NT2/D1 (cell line): ENCODE measurements at regions not wholly inside any gene's neighbourhood (a gene's known extent, or its start where the extent isn't known, plus 50 kb on each side); places are given as distances from the start of the nearest gene placed in this dataset.

Experiments
- SUZ12 ChIP-seq: IDR thresholded peaks from 2 replicates; pipeline ENCODE4 v1.6.1; 2011; ENCODE audit not compliant: insufficient read length, insufficient read depth; ENCODE audit errors: extremely low read depth
- YY1 ChIP-seq: IDR thresholded peaks from 2 replicates; pipeline ENCODE4 v1.6.1; 2011; ENCODE audit not compliant: insufficient read length, insufficient read depth

- TF ChIP-seq SUZ12 (no peak), YY1 (no peak)
Measured at GRCh38 chr7:79880312-79880711, 254.3 kb upstream of the GNAI1 start.
